Body of pancreas (tissue), 4 donors: ENCODE measurements at regions not wholly inside any gene's neighbourhood (a gene's known extent, or its start where the extent isn't known, plus 50 kb on each side); places are given as distances from the start of the nearest gene placed in this dataset.

ENCODE experiments used
- POLR2A ChIP-seq, 3 donors: fragments of 450-650 bp; IDR thresholded peaks; one replicate each; pipeline ENCODE4 v1.6.1; 2016; ENCODE audit warnings: antibody characterized with exemption in 3 of 3, mild to moderate bottlenecking in 2 of 3
- TF ChIP-seq, protein P1 (sequence below), 7 experiments: fragments of 450-650 bp in 4 of 7; fragments of 200-600 bp in 3 of 7; sonication (generic) in 3 of 7; IDR thresholded peaks; one replicate each; pipeline ENCODE4 v1.5.1; 2016 to 2019; ENCODE audit warnings: antibody characterized with exemption in 7 of 7

DNA sequence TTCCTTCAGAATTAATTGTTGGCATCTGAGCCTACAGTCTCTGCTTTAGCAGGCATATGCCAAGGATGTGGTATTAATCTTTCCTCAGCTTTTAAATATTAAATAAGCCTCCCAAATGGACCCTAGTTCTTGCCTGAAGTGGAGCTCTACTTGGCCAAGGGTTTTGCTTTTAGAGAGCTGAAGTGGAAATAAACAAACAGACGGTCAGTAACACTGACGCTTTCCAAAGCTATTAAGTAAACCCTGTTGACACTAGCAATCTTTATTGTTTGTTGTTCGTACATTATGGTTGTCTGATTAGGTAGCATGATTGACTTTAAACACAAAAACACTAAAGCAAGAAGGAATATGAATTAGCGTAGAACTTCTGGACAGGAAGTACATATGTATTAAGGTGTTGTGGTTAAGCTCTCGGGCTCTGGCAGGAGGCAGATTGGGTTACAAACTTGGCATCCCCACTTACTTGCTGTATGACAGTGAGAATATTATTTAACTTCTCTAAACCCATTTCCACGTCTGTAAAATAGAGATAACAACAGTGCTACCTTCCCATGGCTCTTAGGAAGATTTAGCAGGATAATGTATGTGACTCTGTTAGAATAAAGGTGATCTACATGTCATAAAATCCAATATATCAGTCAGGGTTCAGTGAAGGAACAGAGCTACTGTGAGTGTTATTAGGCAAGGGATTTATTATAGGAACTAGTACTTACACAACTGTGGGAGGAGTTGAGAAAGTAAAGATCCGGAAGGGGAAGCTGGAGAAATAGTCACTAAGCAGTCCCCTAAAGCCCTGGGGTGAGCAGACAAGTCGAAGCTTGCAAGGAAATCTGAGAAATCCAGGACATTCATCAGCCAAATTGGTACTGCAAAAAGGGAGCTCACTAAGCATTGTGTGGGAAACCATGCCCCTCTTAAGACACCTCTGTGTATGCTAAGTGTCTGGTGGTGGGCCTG, 92.2 kb upstream of the ATF7IP start:
- TF ChIP-seq, protein P1, sequence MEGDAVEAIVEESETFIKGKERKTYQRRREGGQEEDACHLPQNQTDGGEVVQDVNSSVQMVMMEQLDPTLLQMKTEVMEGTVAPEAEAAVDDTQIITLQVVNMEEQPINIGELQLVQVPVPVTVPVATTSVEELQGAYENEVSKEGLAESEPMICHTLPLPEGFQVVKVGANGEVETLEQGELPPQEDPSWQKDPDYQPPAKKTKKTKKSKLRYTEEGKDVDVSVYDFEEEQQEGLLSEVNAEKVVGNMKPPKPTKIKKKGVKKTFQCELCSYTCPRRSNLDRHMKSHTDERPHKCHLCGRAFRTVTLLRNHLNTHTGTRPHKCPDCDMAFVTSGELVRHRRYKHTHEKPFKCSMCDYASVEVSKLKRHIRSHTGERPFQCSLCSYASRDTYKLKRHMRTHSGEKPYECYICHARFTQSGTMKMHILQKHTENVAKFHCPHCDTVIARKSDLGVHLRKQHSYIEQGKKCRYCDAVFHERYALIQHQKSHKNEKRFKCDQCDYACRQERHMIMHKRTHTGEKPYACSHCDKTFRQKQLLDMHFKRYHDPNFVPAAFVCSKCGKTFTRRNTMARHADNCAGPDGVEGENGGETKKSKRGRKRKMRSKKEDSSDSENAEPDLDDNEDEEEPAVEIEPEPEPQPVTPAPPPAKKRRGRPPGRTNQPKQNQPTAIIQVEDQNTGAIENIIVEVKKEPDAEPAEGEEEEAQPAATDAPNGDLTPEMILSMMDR (IDR thresholded peaks at IDR 0.05): no peak
- no peak for TF ChIP-seq POLR2A (IDR thresholded peaks at IDR 0.05)
